ENCODE measurements at regions not wholly inside any gene's neighbourhood (a gene's known extent, or its start where the extent isn't known, plus 50 kb on each side); places are given as distances from the start of the nearest gene placed in this dataset.

DNA sequence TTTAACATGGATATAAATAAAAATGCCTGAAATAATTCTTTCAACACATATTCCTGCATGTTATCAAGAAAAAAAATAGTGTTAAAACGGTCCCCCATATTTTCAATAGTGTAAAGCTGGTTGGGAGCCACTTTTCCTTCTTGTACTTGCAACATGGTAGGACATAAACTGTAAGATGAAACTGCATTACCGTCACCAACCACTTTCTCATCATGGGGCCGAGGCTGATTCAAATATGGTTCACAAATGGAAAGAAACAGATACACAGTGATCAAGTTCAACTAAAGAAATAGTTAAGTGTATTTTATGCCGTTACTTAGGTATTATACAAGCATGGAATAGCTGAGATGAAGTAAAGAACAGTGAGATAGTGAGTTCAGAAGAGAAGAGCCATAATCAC, 360.7 kb downstream of the ZEB2 start:
- Mint-ChIP-seq H3K4me3 (no peak overlapping the region), H3K9me3 (no peaks in the 10 kb centered on the region), H3K27me3 (ENCODE audit: low read depth) (no peaks in the 10 kb centered on the region), H3K4me1 (peaks cover 12% of the 10 kb centered on the region), H3K27ac (no peak overlapping the region), H3K36me3 (no peaks in the 10 kb centered on the region)
- DNase-seq (ENCODE audit: low spot score in 2 of 2, unreplicated experiment in 2 of 2), result no peak
- TF ChIP-seq, protein P1, sequence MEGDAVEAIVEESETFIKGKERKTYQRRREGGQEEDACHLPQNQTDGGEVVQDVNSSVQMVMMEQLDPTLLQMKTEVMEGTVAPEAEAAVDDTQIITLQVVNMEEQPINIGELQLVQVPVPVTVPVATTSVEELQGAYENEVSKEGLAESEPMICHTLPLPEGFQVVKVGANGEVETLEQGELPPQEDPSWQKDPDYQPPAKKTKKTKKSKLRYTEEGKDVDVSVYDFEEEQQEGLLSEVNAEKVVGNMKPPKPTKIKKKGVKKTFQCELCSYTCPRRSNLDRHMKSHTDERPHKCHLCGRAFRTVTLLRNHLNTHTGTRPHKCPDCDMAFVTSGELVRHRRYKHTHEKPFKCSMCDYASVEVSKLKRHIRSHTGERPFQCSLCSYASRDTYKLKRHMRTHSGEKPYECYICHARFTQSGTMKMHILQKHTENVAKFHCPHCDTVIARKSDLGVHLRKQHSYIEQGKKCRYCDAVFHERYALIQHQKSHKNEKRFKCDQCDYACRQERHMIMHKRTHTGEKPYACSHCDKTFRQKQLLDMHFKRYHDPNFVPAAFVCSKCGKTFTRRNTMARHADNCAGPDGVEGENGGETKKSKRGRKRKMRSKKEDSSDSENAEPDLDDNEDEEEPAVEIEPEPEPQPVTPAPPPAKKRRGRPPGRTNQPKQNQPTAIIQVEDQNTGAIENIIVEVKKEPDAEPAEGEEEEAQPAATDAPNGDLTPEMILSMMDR (IDR thresholded peaks at IDR 0.05; ENCODE audit: unreplicated experiment), result peak; percentile 39

DNA sequence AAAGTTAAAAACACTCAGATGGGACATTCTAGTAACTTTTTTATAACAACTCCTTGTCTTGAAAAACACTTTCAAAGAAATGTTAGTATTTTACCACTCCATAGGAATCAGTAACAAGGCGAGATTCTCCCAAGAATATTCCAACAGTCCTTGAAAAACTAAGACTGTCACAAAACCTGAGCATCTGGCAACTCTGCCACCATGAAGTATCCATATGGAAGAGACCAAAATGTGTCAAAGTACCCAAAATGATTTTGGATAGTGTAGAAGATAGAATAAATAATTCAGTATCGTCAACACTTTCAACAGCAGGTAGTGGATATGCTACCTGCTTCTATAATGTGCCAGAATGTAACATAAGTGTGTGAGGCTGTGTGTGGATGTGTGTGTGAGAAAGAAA, 361.8 kb downstream of the ZEB2 start:
- H3K9me3 Mint-ChIP-seq, result no peaks in the 10 kb centered on the region

DNA sequence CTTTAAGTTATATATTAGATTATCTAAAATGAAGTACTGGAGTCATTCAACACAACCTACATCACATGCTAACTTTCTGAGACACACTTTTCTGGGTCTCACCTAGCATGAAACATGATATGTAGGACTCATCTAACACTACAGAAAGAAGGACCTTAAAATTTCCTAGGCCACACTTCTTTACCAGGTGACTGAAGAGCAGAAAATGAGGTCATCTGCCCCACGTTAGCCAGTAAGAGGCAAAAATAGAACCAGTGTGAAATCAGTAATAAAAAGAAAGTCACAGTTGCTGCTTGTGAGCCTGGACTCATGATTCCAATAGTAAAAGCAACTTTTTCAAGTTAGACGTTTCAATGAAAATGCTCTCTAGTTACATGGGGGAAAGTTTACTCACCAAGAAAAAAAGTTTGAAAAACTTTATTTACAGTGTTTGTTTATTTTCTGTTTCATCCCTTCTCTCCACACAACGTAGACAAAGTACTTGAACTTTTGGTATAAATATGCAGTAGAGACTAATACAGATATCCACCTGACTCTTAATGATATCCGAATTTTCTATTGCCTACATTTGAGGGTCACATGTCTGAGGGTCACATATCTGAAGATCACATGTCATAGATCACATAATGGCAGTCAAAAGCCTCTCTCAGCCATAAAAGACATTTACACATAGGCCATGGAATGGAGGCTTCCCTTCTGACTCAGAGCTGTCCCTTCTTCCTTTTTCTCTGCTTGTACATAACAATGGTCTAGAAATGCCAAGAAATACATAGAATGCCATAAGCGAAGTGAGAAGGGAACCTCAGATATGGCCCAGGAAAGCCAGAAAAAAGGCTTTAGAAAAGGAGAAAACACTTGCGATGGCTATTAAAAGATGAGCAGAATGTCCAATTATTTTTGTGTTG, 362.9 kb downstream of the ZEB2 start:
- H3K9me3 Mint-ChIP-seq, result no peaks in the 10 kb centered on the region
- H3K27ac Mint-ChIP-seq, result no peak overlapping the region
- TF ChIP-seq, protein P1 (IDR thresholded peaks at IDR 0.05; ENCODE audit: unreplicated experiment), result no peak
- no peaks in the 10 kb centered on the region for H3K36me3 Mint-ChIP-seq
- H3K4me3 Mint-ChIP-seq, result no peak overlapping the region
- H3K27me3 Mint-ChIP-seq (ENCODE audit: low read depth), result no peaks in the 10 kb centered on the region
- H3K4me1 Mint-ChIP-seq, result peaks cover 16% of the 10 kb centered on the region
- DNase-seq (ENCODE audit: low spot score in 2 of 2, unreplicated experiment in 2 of 2), result no peak

More for the DNA sequence above, 361.8 kb downstream of the ZEB2 start:
- TF ChIP-seq, protein P1 (IDR thresholded peaks at IDR 0.05; ENCODE audit: unreplicated experiment), result no peak
- DNase-seq (ENCODE audit: low spot score in 2 of 2, unreplicated experiment in 2 of 2), result no peak
- H3K27ac Mint-ChIP-seq, result no peak overlapping the region
- H3K27me3 Mint-ChIP-seq (ENCODE audit: low read depth), result no peaks in the 10 kb centered on the region
- no peaks in the 10 kb centered on the region for H3K36me3 Mint-ChIP-seq
- peaks cover 12% of the 10 kb centered on the region for H3K4me1 Mint-ChIP-seq
- no peak overlapping the region for H3K4me3 Mint-ChIP-seq

DNA sequence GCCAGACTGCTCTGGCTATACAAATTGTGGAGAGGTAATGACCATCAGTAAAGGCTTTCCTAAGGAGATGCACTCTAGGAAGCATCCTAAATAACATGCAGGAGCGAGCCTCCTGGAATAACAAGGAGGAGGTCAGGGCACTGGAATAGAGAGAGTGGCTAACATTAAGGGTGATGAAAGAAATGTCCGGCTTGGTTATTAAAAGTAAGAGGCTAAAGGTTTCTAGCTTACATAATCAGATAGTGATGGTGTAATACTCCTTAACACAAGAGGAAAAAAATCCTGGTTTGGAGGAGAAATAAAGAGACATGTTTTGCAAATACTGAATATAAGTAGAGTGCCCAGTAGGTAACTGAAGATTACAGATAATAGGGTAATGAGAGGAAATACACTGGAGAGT, 365.7 kb downstream of the ZEB2 start:
- peaks cover 16% of the 10 kb centered on the region for H3K4me1 Mint-ChIP-seq
- H3K27ac Mint-ChIP-seq, result no peak overlapping the region
- no peaks in the 10 kb centered on the region for H3K36me3 Mint-ChIP-seq
- TF ChIP-seq, protein P1 (IDR thresholded peaks at IDR 0.05; ENCODE audit: unreplicated experiment), result no peak
- H3K9me3 Mint-ChIP-seq, result no peaks in the 10 kb centered on the region
- no peaks in the 10 kb centered on the region for H3K27me3 Mint-ChIP-seq (ENCODE audit: low read depth)
- H3K4me3 Mint-ChIP-seq, result no peak overlapping the region
- no peak for DNase-seq (ENCODE audit: low spot score in 2 of 2, unreplicated experiment in 2 of 2)

DNA sequence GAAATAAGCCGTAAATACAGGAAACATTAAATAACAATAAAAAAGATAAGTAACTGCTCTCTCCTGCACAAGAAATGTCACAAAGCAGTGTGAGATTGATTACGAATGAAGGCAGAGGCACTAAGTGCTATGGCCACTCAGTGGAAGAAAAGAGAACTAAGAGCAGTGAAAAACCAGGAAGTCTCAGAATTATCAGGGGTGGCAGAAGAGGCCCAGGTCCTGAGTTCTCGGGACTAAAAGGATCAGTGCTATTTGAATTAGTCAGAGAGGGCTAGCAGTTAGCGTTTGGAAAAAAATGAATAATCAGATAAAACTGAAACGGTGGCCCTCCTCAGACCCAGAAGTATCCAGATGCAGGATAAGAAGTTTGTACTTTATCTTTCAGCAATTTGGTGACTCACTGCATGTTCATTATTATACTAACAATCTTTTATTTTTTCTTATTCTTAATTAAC, 367.1 kb downstream of the ZEB2 start:
- H3K4me1 Mint-ChIP-seq, result peaks cover 16% of the 10 kb centered on the region
- peak overlapping the region; percentile 54 for H3K27ac Mint-ChIP-seq
- no peaks in the 10 kb centered on the region for H3K36me3 Mint-ChIP-seq
- TF ChIP-seq, protein P1 (IDR thresholded peaks at IDR 0.05; ENCODE audit: unreplicated experiment), result no peak
- no peaks in the 10 kb centered on the region for H3K9me3 Mint-ChIP-seq
- no peak overlapping the region for H3K4me3 Mint-ChIP-seq
- H3K27me3 Mint-ChIP-seq (ENCODE audit: low read depth), result no peaks in the 10 kb centered on the region
- DNase-seq (ENCODE audit: low spot score in 2 of 2, unreplicated experiment in 2 of 2), result no peak
